Right atrium auricular region (tissue), 2 donors: ENCODE measurements at regions not wholly inside any gene's neighbourhood (a gene's known extent, or its start where the extent isn't known, plus 50 kb on each side); places are given as distances from the start of the nearest gene placed in this dataset.

Experiments used
- DNase-seq: peaks from one replicate; pipeline ENCODE4 v3.0.0-alpha.2; 2019; ENCODE audit warnings: low spot score
- H3K27ac ChIP-seq, 2 donors: fragments of 200-600 bp; sonication (generic); 1 replicate in 1 of 2; 2 replicates in 1 of 2; pipeline ENCODE4 v1.5.1; 2016 to 2019
- H3K27me3 ChIP-seq, 2 donors: fragments of 200-600 bp; sonication (generic); one replicate each; pipeline versions ENCODE4 v1.5.1 to v1.6.0; 2017 to 2019
- H3K36me3 ChIP-seq: fragments of 200-600 bp; sonication (generic); one replicate; pipeline ENCODE4 v1.5.1; 2016
- H3K4me1 ChIP-seq, 2 donors: fragments of 200-600 bp; sonication (generic); one replicate each; pipeline versions ENCODE4 v1.5.1 to v1.6.0; 2017 to 2019
- H3K4me3 ChIP-seq, 2 donors: fragments of 200-600 bp; sonication (generic); 1 replicate in 1 of 2; 2 replicates in 1 of 2; pipeline ENCODE4 v1.5.1; 2017 to 2019; ENCODE audit warnings: mild to moderate bottlenecking in 1 of 2, moderate library complexity in 1 of 2
- H3K9me3 ChIP-seq, 2 donors: fragments of 200-600 bp; sonication (generic); one replicate each; pipeline ENCODE4 v1.5.1; 2019
- CTCF ChIP-seq, 2 donors: fragments of 200-600 bp; sonication (generic); IDR thresholded peaks; one replicate each; pipeline ENCODE4 v1.5.1; 2019; ENCODE audit warnings: antibody characterized with exemption in 2 of 2

- Histone ChIP-seq H3K4me3 (no peak overlapping the region), H3K27ac (no peak overlapping the region), H3K9me3 (no peaks in the 10 kb centered on the region), H3K4me1 (no peaks in the 10 kb centered on the region), H3K36me3 (no peaks in the 10 kb centered on the region), H3K27me3 (no peaks in the 10 kb centered on the region)
- no peak for DNase-seq
- no peak for TF ChIP-seq CTCF (IDR thresholded peaks at IDR 0.05)
Observed at GRCh38 chr5:3911111-3911510, 315.5 kb downstream of the IRX1 start.

GRCh38 chr5:3911773-3912172 lies 316.1 kb downstream of the IRX1 start:
- H3K4me3 ChIP-seq = no peak overlapping the region
- no peaks in the 10 kb centered on the region for H3K27me3 ChIP-seq
- H3K27ac ChIP-seq = no peak overlapping the region
- H3K9me3 ChIP-seq = no peaks in the 10 kb centered on the region
- no peak for DNase-seq
- no peak for TF ChIP-seq CTCF (IDR thresholded peaks at IDR 0.05)
- H3K4me1 ChIP-seq = no peaks in the 10 kb centered on the region
- H3K36me3 ChIP-seq = no peaks in the 10 kb centered on the region

- no peak for DNase-seq
- Histone ChIP-seq H3K4me1 (no peaks in the 10 kb centered on the region), H3K27ac (no peak overlapping the region), H3K36me3 (no peaks in the 10 kb centered on the region), H3K27me3 (no peaks in the 10 kb centered on the region), H3K9me3 (no peaks in the 10 kb centered on the region), H3K4me3 (no peak overlapping the region)
- no peak for TF ChIP-seq CTCF (IDR thresholded peaks at IDR 0.05)
Observed at GRCh38 chr5:3912790-3913189, 317.2 kb downstream of the IRX1 start.

- no peak for TF ChIP-seq CTCF (IDR thresholded peaks at IDR 0.05)
- Histone ChIP-seq H3K36me3 (no peaks in the 10 kb centered on the region), H3K4me3 (no peak overlapping the region), H3K4me1 (no peaks in the 10 kb centered on the region), H3K27ac (no peak overlapping the region), H3K27me3 (no peaks in the 10 kb centered on the region), H3K9me3 (no peaks in the 10 kb centered on the region)
- DNase-seq = no peak
Observed at GRCh38 chr5:3913279-3913678, 317.6 kb downstream of the IRX1 start.

- no peaks in the 10 kb centered on the region for H3K9me3 ChIP-seq
- H3K36me3 ChIP-seq = no peaks in the 10 kb centered on the region
- no peak overlapping the region for H3K4me3 ChIP-seq
- no peak overlapping the region for H3K27ac ChIP-seq
- H3K27me3 ChIP-seq = no peaks in the 10 kb centered on the region
- DNase-seq = no peak
- H3K4me1 ChIP-seq = no peaks in the 10 kb centered on the region
- no peak for TF ChIP-seq CTCF (IDR thresholded peaks at IDR 0.05)
Observed at GRCh38 chr5:3925022-3925421, 329.4 kb downstream of the IRX1 start.

GRCh38 chr5:3925935-3926334 lies 330.3 kb downstream of the IRX1 start:
- DNase-seq = no peak
- no peak for TF ChIP-seq CTCF (IDR thresholded peaks at IDR 0.05)

More at GRCh38 chr5:3925935-3926334, 330.3 kb downstream of the IRX1 start:
- no peaks in the 10 kb centered on the region for H3K4me1 ChIP-seq
- H3K4me3 ChIP-seq = no peak overlapping the region
- H3K27me3 ChIP-seq = no peaks in the 10 kb centered on the region
- H3K27ac ChIP-seq = no peak overlapping the region
- H3K36me3 ChIP-seq = no peaks in the 10 kb centered on the region
- H3K9me3 ChIP-seq = no peaks in the 10 kb centered on the region
